GM12875 (cell line): ENCODE measurements at regions not wholly inside any gene's neighbourhood (a gene's known extent, or its start where the extent isn't known, plus 50 kb on each side); places are given as distances from the start of the nearest gene placed in this dataset.
A peak's percentile ranks its signal among the peaks of the same experiment; 100 is the strongest.
"Not testable (repeated sequence)": the region's sequence is repeated elsewhere in the genome, so short reads cannot be mapped to it uniquely, and the experiment has no call there.

Experiments
- H3K4me3 ChIP-seq: one replicate; pipeline ENCODE4 v1.5.1; 2011; ENCODE audit warnings: low read depth, low read length, control low read depth
- TF ChIP-seq, protein P1 (sequence below): IDR thresholded peaks from 2 replicates; pipeline ENCODE4 v1.5.1; 2011; ENCODE audit warnings: low read depth, mild to moderate bottlenecking, control low read depth, inconsistent platforms, low read length, moderate library complexity, borderline replicate concordance; ENCODE audit not compliant: insufficient read depth

DNA sequence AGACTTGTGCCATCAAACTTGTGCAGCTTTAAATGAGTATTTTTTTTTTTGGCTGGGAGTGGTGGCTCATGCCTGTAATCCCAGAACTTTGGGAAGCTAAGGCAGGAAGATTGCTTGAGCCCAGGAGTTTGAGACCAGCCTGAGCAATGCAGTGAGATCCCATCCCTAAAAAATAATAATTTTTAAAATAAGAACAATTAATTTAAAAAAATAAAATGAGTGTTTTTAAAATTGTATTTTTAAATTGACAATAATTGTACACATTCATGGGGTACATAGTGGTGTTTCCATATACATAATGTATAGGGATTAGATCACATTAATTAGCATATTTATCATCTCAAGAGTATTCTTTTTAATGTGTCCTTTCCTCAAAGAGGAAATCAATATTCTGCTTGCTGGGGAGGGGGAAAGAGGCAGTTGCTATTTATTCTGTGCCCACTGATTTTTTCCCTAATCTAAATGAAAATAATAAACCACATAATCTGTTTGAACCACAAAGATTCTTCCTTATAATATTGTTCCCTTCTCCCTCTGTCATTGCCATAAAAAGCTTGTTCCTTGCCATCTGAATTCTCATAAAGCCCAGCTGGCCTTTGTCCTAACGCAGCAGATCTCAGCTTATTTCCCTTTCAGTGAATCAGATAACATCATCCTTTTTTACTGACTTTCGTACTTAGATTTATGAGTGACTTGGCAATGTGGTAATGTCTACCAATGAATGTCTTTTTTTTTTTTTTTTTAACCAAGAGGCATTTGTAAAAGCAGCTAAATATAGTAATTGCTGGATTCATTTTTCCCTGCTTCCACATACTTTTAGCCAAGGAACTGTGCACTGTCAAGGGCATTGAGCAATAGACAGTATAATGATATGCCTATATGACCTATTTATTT lies 81.8 kb upstream of the RUBCNL start:
- no peak overlapping the region for H3K4me3 ChIP-seq
- TF ChIP-seq, protein P1, sequence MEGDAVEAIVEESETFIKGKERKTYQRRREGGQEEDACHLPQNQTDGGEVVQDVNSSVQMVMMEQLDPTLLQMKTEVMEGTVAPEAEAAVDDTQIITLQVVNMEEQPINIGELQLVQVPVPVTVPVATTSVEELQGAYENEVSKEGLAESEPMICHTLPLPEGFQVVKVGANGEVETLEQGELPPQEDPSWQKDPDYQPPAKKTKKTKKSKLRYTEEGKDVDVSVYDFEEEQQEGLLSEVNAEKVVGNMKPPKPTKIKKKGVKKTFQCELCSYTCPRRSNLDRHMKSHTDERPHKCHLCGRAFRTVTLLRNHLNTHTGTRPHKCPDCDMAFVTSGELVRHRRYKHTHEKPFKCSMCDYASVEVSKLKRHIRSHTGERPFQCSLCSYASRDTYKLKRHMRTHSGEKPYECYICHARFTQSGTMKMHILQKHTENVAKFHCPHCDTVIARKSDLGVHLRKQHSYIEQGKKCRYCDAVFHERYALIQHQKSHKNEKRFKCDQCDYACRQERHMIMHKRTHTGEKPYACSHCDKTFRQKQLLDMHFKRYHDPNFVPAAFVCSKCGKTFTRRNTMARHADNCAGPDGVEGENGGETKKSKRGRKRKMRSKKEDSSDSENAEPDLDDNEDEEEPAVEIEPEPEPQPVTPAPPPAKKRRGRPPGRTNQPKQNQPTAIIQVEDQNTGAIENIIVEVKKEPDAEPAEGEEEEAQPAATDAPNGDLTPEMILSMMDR = no peak

DNA sequence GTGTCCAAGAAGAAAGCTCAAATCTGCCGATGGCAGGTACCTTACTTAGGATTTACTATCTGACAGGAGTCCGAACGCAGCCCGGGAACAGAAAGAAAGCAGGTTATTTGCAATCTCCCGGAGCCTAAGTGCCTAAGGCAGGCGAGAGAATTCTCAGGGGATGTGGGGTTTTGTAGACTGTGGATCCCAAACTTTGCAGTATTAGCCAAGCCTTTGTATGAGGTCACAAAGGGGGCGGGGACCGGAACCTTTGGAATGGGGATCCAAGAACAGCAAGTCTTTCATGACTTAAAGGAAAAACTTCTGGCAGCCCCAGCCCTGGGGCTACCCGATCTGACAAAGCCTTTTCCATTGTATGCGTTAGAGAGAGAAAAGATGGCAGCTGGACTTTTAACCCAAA lies 80.6 kb upstream of the RUBCNL start:
- H3K4me3 ChIP-seq = not testable (repeated sequence)

DNA sequence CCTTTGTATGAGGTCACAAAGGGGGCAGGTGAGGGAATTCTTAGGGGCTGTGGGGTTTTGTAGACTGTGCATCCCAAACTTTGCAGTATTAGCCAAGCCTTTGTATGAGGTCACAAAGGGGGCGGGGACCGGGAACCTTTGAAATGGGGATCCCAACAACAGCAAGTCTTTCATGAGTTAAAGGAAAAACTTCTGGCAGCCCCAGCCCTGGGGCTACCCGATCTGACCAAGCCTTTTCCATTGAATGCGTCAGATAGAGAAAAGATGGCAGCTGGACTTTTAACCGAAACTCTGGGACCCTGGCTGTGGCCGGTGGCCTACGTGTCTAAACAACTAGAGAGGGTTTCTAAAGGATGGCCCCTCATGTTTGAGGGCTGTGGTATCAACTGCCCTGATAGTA lies 79.0 kb upstream of the RUBCNL start:
- not testable (repeated sequence) for H3K4me3 ChIP-seq

DNA sequence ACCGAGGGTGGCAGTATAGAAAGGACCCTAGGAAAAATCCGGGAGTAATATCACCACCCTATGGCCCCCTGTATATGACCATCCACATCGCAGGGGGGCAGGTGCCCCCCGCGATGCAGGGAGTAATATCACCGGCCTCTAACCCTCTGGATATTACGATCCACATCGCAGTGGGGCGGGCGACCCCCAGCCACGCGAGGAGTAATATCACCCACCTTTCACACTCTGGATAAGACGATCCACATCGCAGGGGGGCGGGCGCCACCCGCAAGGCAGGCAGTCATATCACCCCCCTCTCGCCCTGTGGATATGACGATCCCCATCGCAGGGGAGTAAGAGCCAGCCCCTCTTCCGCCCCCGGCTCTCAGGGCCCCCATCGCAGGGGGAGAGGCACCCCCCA lies 76.7 kb upstream of the RUBCNL start:
- no peak overlapping the region for H3K4me3 ChIP-seq
- TF ChIP-seq, protein P1 = no peak

DNA sequence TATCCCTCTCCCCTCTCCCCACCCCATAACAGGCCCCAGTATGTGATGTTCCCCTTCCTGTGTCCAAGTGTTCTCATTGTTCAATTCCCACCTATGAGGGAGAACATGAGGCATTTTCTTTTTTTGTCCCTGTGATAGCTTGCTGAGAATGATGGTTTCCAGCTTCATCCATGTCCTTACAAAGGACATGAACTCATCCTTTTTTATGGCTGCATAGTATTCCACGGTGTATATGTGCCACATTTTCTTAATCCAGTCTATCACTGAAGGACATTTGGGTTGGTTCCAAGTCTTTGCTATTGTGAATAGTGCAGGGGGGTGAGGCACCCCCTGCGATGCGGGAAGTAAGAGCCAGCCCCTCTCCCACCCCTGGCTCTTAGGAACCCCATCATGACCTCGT lies 73.2 kb upstream of the RUBCNL start:
- not testable (repeated sequence) for H3K4me3 ChIP-seq

- H3K4me3 ChIP-seq = not testable (repeated sequence)
These were observed 70.2 kb upstream of the RUBCNL start for GRCh38 chr13:46457255-46457654.

DNA sequence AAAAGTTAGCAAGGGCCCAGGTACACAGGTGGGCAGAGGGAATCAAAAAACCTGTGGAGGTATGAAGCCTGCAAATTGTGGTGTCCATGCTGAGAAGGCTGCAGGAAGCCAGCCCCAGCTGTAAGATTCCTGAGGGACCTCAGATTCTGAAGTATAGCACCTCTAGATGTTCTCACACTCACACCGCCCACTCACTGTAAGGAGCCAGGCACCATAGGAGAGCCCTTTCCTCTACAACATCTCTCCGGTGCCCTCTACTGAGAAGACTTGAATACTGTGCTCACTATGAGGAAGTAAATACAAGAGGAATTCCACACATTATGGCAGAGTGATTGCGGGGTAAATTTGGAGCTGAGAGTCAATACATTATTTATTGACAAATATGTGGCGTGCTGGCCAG lies 68.9 kb upstream of the RUBCNL start:
- TF ChIP-seq, protein P1 = peak; percentile 8; the same call in 1 of the 2 replicates
- not testable (repeated sequence) for H3K4me3 ChIP-seq

- not testable (repeated sequence) for H3K4me3 ChIP-seq
These were observed 64.1 kb upstream of the RUBCNL start for GRCh38 chr13:46451145-46451544.

GRCh38 chr13:46449949-46450348 lies 62.9 kb upstream of the RUBCNL start:
- not testable (repeated sequence) for H3K4me3 ChIP-seq

GRCh38 chr13:46448148-46448547 lies 61.1 kb upstream of the RUBCNL start:
- not testable (repeated sequence) for H3K4me3 ChIP-seq

DNA sequence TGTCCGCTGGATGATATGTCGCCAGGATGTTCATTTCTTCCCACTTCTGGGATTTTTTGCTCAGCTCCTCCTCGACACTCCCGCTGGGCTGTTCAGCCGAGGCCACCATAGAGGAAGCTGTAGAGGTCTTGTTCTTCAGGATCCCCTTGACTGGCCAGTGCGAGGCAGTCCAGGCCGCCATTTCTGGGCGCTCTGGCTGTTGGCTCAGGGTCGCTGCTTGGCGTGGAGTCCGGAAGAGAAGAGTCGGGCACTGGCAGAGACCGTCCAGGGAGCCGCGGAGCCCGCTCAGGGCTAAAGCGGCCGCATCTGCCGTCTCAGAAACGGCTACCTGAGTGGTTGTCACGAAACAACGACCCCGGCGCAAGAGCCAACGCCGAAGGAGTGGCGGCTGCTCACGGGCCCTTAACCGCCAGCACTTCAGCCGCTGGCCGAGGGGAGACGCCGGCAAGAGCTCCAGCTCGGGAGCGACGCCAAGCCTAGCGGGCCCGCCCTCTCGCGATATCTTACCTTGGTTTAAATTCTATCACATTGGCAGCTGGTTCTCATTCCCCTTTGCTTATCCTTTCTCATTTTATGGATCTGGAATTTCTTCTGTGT lies 50.9 kb upstream of the RUBCNL start:
- not testable (repeated sequence) for H3K4me3 ChIP-seq
